ENCODE measurements at regions not wholly inside any gene's neighbourhood (a gene's known extent, or its start where the extent isn't known, plus 50 kb on each side); places are given as distances from the start of the nearest gene placed in this dataset.

DNA sequence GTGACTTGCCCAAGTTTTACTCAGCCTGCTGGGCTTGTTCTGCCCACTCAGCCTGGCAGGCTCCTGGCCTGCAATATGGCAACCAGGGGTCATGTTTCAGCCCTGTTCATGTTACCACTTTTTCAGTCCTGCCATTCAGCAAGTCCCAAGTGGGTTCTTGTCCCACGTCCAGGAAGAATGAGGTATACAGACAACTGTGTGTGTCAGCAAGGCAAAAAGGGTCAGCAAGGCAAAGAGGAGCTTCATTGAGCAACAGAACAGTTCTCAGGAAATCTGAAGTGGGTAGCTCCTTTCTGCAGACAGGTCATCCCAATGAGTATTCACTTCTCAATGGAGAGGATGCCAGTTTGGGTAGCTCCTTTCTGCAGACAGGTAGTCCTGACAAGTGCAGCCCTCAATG, 1233.3 kb upstream of the B3GALT2 start:
- no peak for TF ChIP-seq POLR2AphosphoS5 (IDR thresholded peaks at IDR 0.05)
- TF ChIP-seq, protein P1, sequence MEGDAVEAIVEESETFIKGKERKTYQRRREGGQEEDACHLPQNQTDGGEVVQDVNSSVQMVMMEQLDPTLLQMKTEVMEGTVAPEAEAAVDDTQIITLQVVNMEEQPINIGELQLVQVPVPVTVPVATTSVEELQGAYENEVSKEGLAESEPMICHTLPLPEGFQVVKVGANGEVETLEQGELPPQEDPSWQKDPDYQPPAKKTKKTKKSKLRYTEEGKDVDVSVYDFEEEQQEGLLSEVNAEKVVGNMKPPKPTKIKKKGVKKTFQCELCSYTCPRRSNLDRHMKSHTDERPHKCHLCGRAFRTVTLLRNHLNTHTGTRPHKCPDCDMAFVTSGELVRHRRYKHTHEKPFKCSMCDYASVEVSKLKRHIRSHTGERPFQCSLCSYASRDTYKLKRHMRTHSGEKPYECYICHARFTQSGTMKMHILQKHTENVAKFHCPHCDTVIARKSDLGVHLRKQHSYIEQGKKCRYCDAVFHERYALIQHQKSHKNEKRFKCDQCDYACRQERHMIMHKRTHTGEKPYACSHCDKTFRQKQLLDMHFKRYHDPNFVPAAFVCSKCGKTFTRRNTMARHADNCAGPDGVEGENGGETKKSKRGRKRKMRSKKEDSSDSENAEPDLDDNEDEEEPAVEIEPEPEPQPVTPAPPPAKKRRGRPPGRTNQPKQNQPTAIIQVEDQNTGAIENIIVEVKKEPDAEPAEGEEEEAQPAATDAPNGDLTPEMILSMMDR (IDR thresholded peaks at IDR 0.05), result no peak
